Neuron (in vitro differentiated cells): ENCODE measurements at regions not wholly inside any gene's neighbourhood (a gene's known extent, or its start where the extent isn't known, plus 50 kb on each side); places are given as distances from the start of the nearest gene placed in this dataset.

ENCODE experiments used
- H2AFZ ChIP-seq: one replicate; pipeline ENCODE4 v1.6.1; 2013; ENCODE audit warnings: low read depth, mild to moderate bottlenecking, inconsistent platforms, low read length, moderate library complexity
- H3K27me3 ChIP-seq: one replicate; pipeline ENCODE4 v1.6.1; 2013; ENCODE audit warnings: low read length; ENCODE audit not compliant: insufficient read depth
- H3K36me3 ChIP-seq: one replicate; pipeline ENCODE4 v1.6.1; 2013; ENCODE audit warnings: low read length; ENCODE audit not compliant: insufficient read depth
- H3K4me1 ChIP-seq: one replicate; pipeline ENCODE4 v1.6.1; 2013; ENCODE audit warnings: low read length; ENCODE audit not compliant: insufficient read depth
- H3K4me3 ChIP-seq: 2 replicates; pipeline ENCODE4 v1.5.1; 2013; ENCODE audit warnings: mild to moderate bottlenecking, low read length, moderate library complexity
- H3K9me3 ChIP-seq: one replicate; pipeline ENCODE4 v1.6.1; 2013; ENCODE audit warnings: low read length

DNA sequence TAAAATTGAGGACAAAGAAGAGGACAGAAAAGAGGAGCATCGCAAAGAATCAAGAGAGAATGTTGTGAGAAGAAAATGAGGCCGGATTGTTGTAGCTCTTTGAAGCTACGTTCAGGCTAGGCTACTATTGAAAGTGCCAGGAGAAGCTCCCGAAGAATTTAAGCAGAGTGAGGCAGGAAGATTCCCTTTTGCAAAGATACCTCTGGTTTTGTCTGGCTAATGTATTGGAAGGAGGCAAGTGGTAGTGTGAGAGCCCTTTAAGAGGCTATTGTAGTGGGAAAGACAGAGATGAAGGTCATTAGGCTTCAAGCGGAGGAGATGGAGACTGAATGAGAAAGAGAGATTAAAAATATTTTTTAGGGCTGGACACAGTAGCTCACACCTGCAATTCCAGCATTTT, 476.9 kb upstream of the ADGRL2 start:
- Histone ChIP-seq H3K4me3 (no peak overlapping the region), H3K4me1 (peaks cover 36% of the 10 kb centered on the region), H3K9me3 (peaks cover 2% of the 10 kb centered on the region), H3K27me3 (no peaks in the 10 kb centered on the region), H2AFZ (no peak overlapping the region), H3K36me3 (no peaks in the 10 kb centered on the region)

- no peaks in the 10 kb centered on the region for H3K27me3 ChIP-seq
- peaks cover 30% of the 10 kb centered on the region for H3K4me1 ChIP-seq
- H3K36me3 ChIP-seq: no peaks in the 10 kb centered on the region
- peaks cover 2% of the 10 kb centered on the region for H3K9me3 ChIP-seq
- H3K4me3 ChIP-seq: no peak overlapping the region
- H2AFZ ChIP-seq: no peak overlapping the region
These were observed 483.5 kb upstream of the ADGRL2 start for GRCh38 chr1:81317191-81317590.

DNA sequence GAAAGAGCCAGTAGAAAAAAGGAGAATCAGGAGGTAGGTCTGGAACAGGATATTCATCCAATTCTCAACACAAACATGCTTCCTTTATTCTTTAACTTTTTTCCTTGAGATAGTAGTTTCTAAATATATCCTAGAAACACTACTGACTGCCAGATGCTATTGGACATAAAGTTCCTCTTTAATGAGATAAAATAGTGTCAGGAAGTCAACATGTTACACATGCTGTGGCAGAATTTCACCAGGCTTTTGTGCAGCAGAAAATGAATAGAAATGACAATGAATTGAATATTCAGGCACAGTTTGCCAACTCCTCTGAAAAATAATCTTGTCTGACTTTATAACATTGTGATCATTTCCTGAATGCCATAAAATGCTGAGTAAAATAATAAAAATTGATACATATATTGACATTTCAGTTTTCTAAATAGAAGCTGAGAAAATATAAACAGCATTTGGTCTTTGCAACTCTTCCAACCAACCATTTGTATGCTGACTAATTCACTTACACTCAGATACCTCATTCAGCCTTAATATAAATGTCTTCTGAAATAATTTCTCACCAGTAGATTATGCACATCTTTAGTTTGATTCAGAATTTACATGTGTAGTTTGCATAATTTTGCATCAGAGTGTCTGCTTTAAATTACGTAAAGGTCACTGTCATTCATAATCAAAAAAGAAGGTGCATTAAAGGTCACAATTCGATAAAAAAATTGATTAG, 486.1 kb upstream of the ADGRL2 start:
- Histone ChIP-seq H3K9me3 (peaks cover 1% of the 10 kb centered on the region), H3K4me1 (peaks cover 42% of the 10 kb centered on the region), H2AFZ (no peak overlapping the region), H3K27me3 (no peaks in the 10 kb centered on the region), H3K4me3 (no peak overlapping the region), H3K36me3 (no peaks in the 10 kb centered on the region)

GRCh38 chr1:81313289-81313688, 487.4 kb upstream of the ADGRL2 start:
- Histone ChIP-seq H3K9me3 (no peaks in the 10 kb centered on the region), H2AFZ (no peak overlapping the region), H3K4me3 (no peak overlapping the region), H3K27me3 (no peaks in the 10 kb centered on the region), H3K4me1 (peaks cover 55% of the 10 kb centered on the region), H3K36me3 (no peaks in the 10 kb centered on the region)

DNA sequence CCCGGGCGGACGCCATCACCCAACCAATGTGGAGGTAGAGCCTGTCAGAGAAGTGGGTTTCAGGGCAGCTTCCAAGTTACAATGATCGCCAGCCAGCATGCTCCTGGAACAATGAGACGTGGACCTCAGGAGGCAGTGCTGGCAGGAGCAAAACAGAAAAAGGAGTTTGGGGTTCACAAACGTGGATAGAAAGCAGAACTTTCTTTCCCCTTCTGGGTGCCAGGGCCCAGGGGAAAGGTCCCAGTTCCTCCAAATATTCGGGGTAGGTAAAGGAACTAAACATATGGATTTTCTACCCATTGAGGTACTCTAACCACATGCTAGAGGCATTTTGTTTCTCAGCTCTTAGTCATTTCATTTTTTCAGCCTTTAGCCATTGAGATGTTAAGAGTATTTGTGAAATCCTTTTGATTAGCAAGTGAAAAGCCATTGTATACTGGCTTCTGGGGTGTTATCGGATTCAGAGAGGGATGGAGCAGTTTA, 488.4 kb upstream of the ADGRL2 start:
- H3K4me3 ChIP-seq: no peak overlapping the region
- H3K36me3 ChIP-seq: no peaks in the 10 kb centered on the region
- H3K9me3 ChIP-seq: no peaks in the 10 kb centered on the region
- no peak overlapping the region for H2AFZ ChIP-seq
- peaks cover 57% of the 10 kb centered on the region for H3K4me1 ChIP-seq
- no peaks in the 10 kb centered on the region for H3K27me3 ChIP-seq

DNA sequence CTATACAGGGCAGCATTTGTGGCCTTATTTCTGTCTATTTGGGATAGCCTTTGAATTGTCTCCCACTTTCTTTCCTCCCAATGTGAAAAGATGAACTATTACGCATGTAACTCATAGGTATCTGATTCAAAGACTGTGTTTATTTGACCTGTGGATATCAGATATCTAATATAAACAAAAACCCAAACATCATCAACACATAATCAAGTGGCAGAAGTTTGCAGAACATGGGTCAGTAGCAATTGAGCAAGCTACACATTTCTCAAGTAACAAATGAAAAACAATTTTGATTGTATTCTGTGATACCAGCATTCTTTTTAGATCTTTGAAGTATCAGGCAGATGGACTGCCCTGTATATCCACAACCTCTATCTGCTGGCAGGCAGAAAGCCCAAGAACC, 490.5 kb upstream of the ADGRL2 start:
- Histone ChIP-seq H2AFZ (no peak overlapping the region), H3K27me3 (no peaks in the 10 kb centered on the region), H3K9me3 (no peaks in the 10 kb centered on the region), H3K4me1 (peaks cover 57% of the 10 kb centered on the region), H3K36me3 (no peaks in the 10 kb centered on the region), H3K4me3 (no peak overlapping the region)

- peak overlapping the region; percentile 65 for H3K4me3 ChIP-seq
- peaks cover 45% of the 10 kb centered on the region for H3K4me1 ChIP-seq
- peak overlapping the region; percentile 42 for H2AFZ ChIP-seq
- H3K9me3 ChIP-seq: no peaks in the 10 kb centered on the region
- no peaks in the 10 kb centered on the region for H3K27me3 ChIP-seq
- H3K36me3 ChIP-seq: no peaks in the 10 kb centered on the region
These were observed 492.5 kb upstream of the ADGRL2 start for GRCh38 chr1:81308191-81308590.

- Histone ChIP-seq H2AFZ (peak overlapping the region; percentile 42), H3K36me3 (no peaks in the 10 kb centered on the region), H3K9me3 (no peaks in the 10 kb centered on the region), H3K27me3 (no peaks in the 10 kb centered on the region), H3K4me1 (peaks cover 41% of the 10 kb centered on the region), H3K4me3 (peak overlapping the region; percentile 65)
These were observed 492.9 kb upstream of the ADGRL2 start for GRCh38 chr1:81307786-81308185.

- peaks cover 34% of the 10 kb centered on the region for H3K4me1 ChIP-seq
- H3K27me3 ChIP-seq: no peaks in the 10 kb centered on the region
- H3K9me3 ChIP-seq: no peaks in the 10 kb centered on the region
- no peaks in the 10 kb centered on the region for H3K36me3 ChIP-seq
- peak overlapping the region; percentile 65 for H3K4me3 ChIP-seq
- H2AFZ ChIP-seq: no peak overlapping the region
These were observed 494.7 kb upstream of the ADGRL2 start for GRCh38 chr1:81305997-81306452.

DNA sequence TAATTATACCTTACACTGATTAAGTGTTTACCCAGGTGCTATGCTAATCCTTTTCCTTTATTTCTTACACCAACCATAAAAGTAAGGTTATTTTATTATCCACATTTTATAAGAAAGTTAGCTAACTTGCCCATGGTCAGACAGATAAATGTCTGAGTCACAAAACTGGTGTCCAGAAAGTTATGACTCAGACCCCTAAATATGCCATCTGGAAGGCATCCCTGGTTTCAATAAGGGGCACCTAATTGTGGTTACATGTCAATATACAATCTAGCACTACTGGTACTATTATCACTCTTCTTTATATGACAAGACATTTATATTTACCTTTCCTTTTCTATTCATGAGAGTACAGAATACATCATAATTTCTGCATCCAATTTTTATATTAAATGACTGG, 496.5 kb upstream of the ADGRL2 start:
- Histone ChIP-seq H3K27me3 (no peaks in the 10 kb centered on the region), H3K4me1 (peaks cover 24% of the 10 kb centered on the region), H3K4me3 (no peak overlapping the region), H2AFZ (no peak overlapping the region), H3K36me3 (no peaks in the 10 kb centered on the region), H3K9me3 (no peaks in the 10 kb centered on the region)

DNA sequence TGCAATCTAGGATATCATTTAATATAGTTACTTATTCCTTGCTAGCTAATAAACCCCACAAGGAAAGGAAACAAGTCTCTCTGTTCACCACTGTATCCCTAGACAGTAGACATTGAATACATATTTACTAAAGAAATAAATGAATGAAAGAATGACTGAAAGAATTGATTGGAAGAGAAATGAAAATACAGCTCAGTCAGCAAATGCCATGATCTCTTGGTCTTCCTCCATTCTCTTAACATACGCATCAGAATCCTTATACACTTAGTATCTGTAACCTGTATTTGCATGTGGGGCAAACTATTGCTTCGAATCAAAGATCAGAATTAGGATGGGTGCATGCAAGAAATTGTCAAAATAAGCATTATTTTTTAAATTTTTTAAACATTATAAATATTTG, 500.8 kb upstream of the ADGRL2 start:
- H3K4me1 ChIP-seq: peaks cover 21% of the 10 kb centered on the region
- no peaks in the 10 kb centered on the region for H3K36me3 ChIP-seq
- H2AFZ ChIP-seq: no peak overlapping the region
- no peaks in the 10 kb centered on the region for H3K9me3 ChIP-seq
- no peaks in the 10 kb centered on the region for H3K27me3 ChIP-seq
- no peak overlapping the region for H3K4me3 ChIP-seq

GRCh38 chr1:81298266-81298665, 502.5 kb upstream of the ADGRL2 start:
- Histone ChIP-seq H3K27me3 (no peaks in the 10 kb centered on the region), H2AFZ (no peak overlapping the region), H3K4me3 (no peak overlapping the region), H3K9me3 (no peaks in the 10 kb centered on the region), H3K4me1 (peaks cover 17% of the 10 kb centered on the region), H3K36me3 (no peaks in the 10 kb centered on the region)

- Histone ChIP-seq H3K9me3 (no peaks in the 10 kb centered on the region), H3K4me1 (peaks cover 17% of the 10 kb centered on the region), H2AFZ (no peak overlapping the region), H3K4me3 (no peak overlapping the region), H3K36me3 (no peaks in the 10 kb centered on the region), H3K27me3 (no peaks in the 10 kb centered on the region)
These were observed 504.1 kb upstream of the ADGRL2 start for GRCh38 chr1:81296601-81297000.

DNA sequence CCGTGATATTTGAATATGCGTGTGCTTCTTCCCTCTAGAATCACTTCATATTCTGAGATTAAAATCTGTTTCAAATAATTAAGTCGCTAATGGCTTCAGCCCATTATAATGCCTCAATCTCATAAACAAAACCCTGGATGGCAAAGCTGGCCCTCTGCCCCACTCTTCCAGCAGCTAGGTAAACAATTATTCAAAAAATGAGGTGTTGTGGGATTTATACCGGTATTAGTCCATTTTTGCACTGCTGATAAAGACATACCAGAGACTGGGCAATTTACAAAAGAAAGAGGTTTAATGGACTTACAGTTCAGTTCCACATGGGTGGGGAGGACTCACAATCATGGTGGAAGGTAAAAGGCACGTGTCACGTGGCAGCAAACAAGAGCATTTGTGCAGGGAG, 510.4 kb upstream of the ADGRL2 start:
- Histone ChIP-seq H3K4me3 (no peak overlapping the region), H3K4me1 (no peaks in the 10 kb centered on the region), H3K9me3 (no peaks in the 10 kb centered on the region), H3K36me3 (no peaks in the 10 kb centered on the region), H2AFZ (no peak overlapping the region), H3K27me3 (no peaks in the 10 kb centered on the region)
